GM19397 (cell line): ENCODE measurements at regions not wholly inside any gene's neighbourhood (a gene's known extent, or its start where the extent isn't known, plus 50 kb on each side); places are given as distances from the start of the nearest gene placed in this dataset.

Source experiments
- ATAC-seq: cut with Tn5 transposase; IDR thresholded peaks from one replicate; pipeline ENCODE4 v1.9.1; 2021; ENCODE audit warnings: mild to moderate bottlenecking, moderate library complexity; ENCODE audit not compliant: unreplicated experiment

- no peak for ATAC-seq
Measured at GRCh38 chr11:116603728-116604323, 169.0 kb downstream of the BUD13 start.

- ATAC-seq = no peak
Measured at GRCh38 chr11:116602637-116602942, 170.2 kb downstream of the BUD13 start.

- no peak for ATAC-seq
Measured at GRCh38 chr11:116601814-116602636, 170.8 kb downstream of the BUD13 start.

- ATAC-seq = no peak
Measured at GRCh38 chr11:116600930-116601329, 171.9 kb downstream of the BUD13 start.

GRCh38 chr11:116598556-116598955 is 174.2 kb downstream of the BUD13 start:
- no peak for ATAC-seq

GRCh38 chr11:116598036-116598435 is 174.8 kb downstream of the BUD13 start:
- no peak for ATAC-seq

GRCh38 chr11:116596346-116597260 is 176.2 kb downstream of the BUD13 start:
- no peak for ATAC-seq

- no peak for ATAC-seq
Measured at GRCh38 chr11:116595305-116595880, 177.4 kb downstream of the BUD13 start.

- ATAC-seq = no peak
Measured at GRCh38 chr11:116590844-116591570, 181.8 kb downstream of the BUD13 start.

- no peak for ATAC-seq
Measured at GRCh38 chr11:116589402-116589801, 183.4 kb downstream of the BUD13 start.

GRCh38 chr11:116586392-116586791 is 186.4 kb downstream of the BUD13 start:
- ATAC-seq = no peak

- no peak for ATAC-seq
Measured at GRCh38 chr11:116582571-116582970, 190.2 kb downstream of the BUD13 start.

- no peak for ATAC-seq
Measured at GRCh38 chr11:116581349-116581748, 191.4 kb downstream of the BUD13 start.

- ATAC-seq = no peak
Measured at GRCh38 chr11:116580799-116581198, 192.0 kb downstream of the BUD13 start.

- no peak for ATAC-seq
Measured at GRCh38 chr11:116579857-116580727, 192.7 kb downstream of the BUD13 start.

- no peak for ATAC-seq
Measured at GRCh38 chr11:116579031-116579653, 193.6 kb downstream of the BUD13 start.

- no peak for ATAC-seq
Measured at GRCh38 chr11:116577956-116578355, 194.8 kb downstream of the BUD13 start.

- no peak for ATAC-seq
Measured at GRCh38 chr11:116577273-116577672, 195.5 kb downstream of the BUD13 start.

GRCh38 chr11:116576526-116576925 is 196.3 kb downstream of the BUD13 start:
- no peak for ATAC-seq
